ENCODE measurements at regions not wholly inside any gene's neighbourhood (a gene's known extent, or its start where the extent isn't known, plus 50 kb on each side); places are given as distances from the start of the nearest gene placed in this dataset.
A peak's percentile ranks its signal among the peaks of the same experiment; 100 is the strongest.
"Not testable (repeated sequence)": the region's sequence is repeated elsewhere in the genome, so short reads cannot be mapped to it uniquely, and the experiment has no call there.

DNA sequence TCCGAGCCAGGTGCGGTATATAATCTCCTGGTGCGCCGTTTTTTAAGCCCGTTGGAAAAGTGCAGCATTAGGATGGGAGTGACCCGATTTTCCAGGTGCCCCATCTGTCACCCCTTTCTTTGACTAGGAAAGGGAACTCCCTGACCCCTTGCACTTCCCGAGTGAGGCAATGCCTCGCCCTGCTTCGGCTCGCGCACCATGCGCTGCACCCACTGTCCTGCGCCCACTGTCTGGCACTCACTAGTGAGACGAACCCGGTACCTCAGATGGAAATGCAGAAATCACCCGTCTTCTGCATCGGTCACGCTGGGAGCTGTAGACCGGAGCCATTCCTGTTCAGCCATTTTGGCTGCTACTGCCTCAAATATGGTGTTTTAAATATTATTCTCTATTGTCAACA lies 198.0 kb downstream of the MEIS1 start:
- DNase-seq (ENCODE audit: low read depth): not testable (repeated sequence)

DNA sequence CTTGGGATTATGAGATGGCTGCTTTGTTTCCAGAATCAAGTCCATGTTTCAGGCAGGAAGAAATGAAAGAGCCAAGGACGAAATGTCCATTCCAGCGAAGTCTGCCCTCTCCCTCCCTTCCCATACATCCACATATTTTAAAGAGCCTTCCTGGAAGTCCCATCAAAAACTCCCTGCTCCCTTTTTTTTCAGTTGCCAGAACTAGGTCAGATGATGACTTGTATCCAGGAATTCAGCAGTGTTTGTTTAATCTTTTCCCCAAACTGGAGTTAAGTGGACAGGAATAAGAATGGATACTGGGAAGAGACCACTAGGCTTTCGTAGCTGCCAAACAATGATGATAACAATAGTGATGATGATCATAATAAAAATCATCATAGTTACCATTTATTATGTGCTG lies 198.7 kb downstream of the MEIS1 start:
- DNase-seq (ENCODE audit: low read depth): no peak

DNA sequence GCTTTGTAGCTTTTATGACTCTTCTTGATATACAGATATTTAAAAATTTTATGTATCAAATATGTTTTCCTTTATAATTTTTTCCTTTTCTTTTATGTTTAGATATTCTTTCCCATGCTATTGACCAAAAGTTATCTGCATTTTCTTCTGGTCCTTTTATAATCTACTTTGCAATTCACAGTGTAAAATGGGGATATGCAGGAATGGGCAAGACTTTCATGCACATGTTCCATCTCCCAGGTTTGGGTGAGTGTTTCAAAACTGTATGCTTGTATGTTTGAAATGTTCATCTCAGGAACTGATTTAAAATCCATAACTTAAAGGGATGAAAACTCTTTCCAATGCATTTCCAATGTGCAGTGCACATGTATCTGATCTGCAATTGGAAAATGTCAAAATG lies 199.9 kb downstream of the MEIS1 start:
- DNase-seq (ENCODE audit: low read depth): no peak

DNA sequence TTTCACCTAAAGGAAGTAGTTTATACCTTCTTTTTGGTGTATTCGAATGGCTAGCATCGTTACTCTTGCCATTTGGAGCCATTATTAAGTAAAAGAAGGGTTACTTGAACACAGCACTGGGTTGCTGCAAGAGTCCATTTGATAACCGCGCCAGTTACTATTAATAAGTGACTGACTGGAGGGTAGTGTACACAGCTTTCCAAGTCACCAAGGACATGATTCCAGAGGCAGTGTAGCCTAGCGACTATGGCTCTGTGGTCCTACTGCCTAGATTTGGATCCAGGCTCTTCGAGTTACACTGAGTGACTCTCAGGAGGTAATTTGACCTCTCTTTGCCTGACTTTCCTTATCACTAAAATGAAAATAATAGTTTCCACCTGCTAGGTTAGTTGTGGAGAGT lies 206.8 kb downstream of the MEIS1 start:
- DNase-seq (ENCODE audit: low read depth): no peak

DNA sequence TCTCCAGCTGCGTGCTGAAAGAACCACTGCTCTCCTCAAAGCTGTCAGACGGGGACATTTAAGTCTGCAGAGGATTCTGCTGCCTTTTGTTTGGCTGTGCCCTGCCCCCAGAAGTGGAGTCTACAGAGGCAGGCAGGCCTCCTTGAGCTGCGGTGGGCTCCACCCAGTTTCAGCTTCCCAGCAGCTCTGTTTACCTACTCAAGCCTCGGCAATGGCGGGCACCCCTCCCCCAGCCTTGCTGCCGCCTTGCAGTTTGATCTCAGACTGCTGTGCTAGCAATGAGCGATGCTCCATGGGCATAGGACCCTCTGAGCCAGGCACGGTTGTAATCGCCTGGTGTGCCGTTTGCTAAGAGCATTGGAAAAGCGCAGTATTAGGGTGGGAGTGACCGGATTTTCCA lies 213.2 kb downstream of the MEIS1 start:
- DNase-seq (ENCODE audit: low read depth): not testable (repeated sequence)

DNA sequence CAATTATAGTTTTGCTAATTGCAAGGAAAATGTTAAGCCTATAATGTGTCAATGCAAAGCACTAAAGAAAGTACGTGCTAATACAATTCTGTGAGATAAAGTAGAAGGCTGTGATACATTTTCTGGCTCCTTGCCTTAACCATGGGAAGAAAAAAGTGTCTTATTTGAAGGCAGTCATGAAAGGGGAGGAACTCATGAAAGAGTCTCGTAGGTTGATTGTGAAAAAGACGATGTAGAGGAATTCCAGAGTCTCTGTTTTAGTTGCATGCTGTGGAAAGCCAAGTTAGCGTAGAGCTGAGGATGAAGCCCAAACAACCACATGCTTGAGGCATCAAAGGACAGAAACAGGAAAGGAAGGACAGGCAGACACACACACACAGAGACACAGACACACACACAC lies 214.1 kb downstream of the MEIS1 start:
- no peak for DNase-seq (ENCODE audit: low read depth)

DNA sequence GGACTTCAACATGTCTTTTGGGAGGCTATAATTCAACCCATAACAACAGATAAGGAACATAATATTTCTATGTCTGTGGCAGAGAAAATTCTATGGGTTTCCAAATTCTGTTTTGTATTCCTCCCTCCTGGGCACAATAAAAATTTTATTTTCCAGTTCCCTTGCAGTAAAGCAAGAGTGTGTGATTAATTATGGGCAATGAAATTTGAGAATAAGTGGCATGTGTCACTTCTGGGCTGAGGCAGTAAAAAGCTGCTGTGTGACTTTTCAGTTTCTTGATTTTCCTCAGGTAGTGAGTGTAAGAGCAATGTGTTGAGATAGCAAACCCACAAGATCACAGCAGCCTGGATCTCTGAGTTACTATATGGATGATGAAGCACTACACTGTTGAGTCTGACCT lies 216.4 kb downstream of the MEIS1 start:
- DNase-seq (ENCODE audit: low read depth): no peak

DNA sequence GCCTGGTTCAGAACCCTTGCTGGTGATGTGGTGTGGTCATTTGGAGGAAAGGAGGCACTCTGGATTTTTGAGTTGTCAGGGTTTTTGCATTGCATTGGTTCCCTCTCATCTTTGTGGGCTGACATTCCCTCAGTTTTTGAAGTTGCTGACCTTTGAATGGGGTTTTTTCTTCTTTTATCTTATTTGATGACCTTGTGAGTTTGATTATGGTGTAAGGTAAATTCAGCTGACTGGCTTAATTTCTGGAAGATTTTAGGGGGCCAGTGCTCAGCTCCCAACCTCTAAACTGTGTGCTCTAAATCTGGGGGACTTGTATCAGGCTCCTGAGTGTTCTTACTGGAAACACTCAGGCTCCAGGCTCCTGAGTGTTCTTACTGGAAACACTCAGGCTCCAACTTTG lies 225.9 kb downstream of the MEIS1 start:
- no peak for DNase-seq (ENCODE audit: low read depth)

DNA sequence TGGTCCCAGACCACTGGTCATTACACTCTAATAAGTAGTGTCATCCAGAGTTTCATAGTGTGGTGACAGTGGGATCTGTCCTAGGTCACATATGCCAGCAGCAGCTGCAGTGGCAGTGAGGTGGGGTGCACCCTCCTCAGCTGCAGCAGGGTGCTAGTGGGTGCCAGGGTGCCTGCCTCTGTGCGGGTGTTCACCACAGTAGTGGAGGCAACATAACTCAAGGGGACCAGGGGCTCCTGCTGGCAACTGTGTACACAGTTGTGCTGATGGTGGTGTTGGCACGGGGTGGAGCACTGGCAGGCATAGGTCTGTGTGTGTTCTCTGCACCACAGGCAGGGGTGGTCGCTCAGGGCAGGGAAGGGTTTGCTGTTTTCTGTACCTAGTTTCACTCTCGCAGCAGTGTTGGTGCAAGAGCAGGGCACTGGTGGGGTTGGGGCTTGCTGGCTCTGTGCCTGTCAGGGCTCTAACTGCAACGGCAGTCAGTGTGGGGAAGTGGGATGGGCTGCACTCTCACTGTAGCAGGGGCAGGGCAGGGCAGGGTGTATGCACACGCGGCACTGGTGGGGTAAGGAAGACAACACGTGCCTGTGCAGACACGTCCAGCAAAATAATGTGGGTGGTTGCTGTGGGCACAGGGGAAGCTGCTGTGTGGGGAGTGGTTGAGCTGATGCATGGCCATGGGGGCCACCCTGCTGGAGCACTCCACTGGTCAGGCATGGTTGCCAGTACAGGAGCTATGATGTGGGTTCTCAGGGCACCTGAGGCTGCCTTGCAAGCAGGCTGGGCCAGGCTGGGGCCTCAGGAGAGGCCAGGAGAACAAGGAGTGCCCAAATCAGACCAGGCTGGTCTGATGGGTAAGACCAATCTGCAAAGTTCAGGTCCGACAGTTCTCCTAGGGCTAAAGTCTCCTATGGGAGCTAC lies 226.6 kb downstream of the MEIS1 start:
- no peak for DNase-seq (ENCODE audit: low read depth)

DNA sequence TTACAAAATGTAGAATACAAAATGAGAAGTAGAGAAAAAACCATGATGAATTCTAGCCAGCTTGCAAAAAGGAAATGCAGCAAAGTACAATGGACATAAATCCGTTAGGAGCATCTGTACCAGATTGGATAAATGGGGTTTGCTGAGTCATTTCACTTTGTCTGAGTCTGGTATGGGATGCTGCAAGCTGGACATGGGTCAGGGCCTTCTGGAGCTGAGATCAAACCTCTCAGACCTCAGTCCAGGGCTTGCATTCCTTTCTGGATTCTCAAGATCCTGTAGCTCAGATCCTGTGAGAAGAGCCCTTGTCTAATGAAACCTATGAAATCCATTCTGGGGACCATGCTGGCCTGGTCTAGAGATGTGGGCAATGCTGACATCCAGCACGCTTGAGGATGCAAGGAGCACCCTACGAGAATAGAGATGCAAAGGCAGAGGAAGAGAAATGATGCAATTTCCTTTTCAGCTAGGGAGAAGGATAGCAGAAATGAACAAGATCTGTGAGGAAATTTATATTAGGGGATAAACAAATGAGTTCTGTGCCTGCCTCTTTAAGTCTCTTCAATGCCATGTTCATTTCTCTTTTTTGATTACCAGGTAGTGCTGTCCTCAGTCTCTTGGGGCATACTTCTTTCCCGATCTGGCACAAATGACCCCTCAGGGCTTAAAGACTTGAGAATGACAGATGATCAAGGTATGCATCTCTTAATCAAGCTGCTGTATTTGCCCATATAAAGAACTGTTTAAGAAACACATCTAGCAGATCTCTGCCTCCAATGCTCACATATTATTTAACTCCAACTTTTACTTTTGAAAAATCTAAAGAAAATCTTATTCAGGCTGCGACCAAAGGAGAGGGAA lies 230.4 kb downstream of the MEIS1 start:
- DNase-seq (ENCODE audit: low read depth): no peak

DNA sequence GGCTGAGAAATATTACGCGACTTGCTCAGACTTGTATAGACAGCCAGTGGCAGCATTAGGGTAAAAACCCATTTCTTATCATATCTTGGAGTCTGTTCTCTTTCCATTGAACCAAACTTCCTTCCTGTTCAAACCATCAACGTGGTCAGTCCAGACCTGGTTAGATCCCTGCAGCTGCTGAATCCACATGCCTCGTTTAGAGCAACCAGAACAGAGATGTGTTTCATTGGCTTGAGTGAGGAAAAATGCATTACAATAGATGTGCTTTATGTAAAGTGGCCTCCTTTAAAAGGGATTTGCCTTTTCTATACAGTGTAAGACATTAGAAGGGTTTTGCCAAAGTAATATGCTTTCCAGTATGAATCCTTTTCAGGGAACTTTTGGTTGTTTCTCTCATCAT lies 232.4 kb downstream of the MEIS1 start:
- DNase-seq (ENCODE audit: low read depth): peak; percentile 4

DNA sequence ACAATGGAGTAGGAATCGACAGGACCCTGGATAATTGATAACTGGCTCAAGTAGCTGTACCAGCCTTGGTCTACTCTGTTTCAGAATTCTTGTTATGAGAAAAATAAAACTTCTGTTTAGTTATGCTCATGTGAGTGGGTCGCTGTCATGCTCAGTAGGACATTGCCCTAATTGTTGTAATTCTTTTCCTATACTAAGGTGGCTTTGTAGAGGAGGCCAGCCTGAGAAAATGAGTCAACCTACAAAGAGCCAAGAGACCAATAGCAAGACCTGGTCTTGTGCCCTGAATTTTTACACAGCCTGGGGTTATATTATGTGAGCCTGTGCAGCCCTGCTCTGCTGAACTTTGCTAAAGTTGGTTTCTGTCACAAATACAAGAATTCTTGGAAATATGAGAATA lies 238.4 kb downstream of the MEIS1 start:
- no peak for DNase-seq (ENCODE audit: low read depth)

DNA sequence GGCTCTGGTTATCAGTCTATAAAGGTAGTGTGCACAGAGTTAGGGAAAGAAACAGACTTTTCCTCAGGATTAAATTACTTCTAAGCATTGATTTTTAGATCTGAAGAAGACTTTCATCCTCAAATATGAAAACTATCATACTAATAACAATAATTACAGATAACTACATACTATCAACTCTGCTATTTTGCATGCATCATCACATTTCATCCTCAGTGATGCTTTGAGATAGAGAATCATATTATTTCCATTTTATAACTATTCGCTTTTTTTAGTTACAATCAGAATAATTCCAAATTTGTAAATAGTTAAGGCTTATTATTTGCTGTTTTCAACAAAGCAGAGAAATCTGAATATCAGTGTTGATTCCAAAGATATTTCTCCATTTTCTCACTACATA lies 239.2 kb downstream of the MEIS1 start:
- DNase-seq (ENCODE audit: low read depth): no peak

DNA sequence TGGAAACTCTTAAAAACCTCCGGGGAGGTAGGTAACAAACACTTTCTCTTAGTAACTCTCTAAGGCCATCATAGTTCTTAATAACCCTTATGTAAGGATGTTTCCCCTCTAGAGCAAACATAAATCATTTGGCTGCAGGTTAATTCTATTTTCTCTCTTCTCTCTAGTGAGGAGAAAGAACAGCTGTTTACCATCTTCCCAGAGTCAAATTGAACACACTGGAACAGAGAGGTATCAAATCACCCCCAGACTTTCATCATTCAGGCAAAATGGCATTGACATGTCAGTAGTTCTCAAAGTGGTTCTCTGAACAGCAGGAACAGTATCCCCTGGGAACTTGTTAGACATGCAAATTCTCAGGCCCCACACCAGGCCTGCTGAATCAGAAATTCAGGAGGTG lies 240.7 kb downstream of the MEIS1 start:
- no peak for DNase-seq (ENCODE audit: low read depth)

DNA sequence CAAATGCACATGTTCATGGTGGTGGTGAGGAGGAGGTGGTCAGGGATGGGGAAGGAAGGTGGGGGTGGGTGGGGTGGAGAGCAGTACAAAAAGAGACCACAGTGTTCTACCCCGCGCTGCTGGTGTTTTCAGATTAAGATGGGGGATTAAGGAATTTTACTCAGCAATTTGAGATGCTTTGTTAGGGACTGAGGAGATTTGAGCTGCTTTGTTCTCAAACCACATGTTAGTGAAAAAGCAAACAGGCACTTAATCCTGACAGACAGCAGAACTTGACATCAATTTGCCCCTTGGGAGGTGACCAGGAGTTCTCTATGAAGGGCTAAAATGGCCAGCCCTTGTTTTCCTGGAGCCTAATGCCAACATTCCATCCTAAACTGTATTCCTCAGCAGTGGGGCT lies 244.5 kb downstream of the MEIS1 start:
- no peak for DNase-seq (ENCODE audit: low read depth)

DNA sequence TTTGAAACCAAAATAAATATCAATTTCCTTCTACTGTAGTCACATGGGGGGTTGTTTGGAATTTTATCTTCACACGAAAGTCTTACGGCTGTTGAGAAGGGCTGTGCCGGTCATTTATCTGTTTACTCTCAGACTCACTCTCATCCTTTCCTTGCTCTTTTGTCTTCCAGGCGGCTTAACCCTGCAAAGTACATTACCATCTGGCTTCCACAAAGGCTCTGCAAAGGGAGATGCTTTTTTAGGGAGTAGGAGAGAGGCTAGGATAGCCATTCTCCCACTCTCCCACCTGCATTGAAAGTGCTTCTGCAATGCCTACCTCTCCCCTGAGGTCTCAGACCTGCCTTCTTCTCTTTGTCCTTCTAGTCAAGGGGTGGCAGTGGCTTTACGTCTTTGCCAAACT lies 247.6 kb downstream of the MEIS1 start:
- no peak for DNase-seq (ENCODE audit: low read depth)

DNA sequence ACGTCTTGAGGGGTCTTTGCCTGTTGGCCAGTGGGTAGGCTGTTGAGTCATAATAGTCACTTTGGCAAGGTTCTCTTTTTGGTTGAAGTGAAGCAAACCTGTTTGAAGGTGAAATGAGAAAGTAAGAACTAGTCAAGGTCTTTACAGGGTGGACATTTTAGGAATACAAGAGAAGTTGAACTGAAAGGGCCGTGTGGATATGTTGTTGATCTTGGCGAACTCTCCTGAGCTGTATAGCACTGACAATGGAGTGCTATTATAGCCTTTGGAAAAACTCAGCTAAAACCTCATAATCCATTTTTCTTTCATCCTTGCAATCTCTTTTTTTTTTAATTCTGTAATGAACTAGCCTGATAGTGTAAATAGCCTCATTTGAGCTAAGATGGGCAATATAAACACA lies 248.1 kb downstream of the MEIS1 start:
- DNase-seq (ENCODE audit: low read depth): no peak

DNA sequence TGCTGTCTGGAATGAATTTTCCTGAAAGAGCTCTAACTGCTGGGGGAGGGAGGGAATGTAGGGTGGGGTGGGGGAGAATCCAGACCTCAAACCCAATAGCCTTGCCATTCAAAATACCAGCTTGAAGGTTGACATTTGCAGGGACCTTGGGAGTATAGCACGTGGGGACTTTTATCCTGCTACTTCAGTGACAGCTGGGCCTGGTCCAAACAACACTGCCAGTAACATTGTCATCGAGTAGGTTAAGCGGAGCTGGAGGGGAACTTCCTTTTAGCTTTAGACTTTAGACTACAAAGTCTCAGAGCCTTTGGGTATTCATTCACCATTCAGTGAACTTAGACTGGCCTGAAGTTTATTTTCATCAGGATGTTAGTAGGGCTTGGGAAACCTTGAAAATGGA lies 248.7 kb downstream of the MEIS1 start:
- no peak for DNase-seq (ENCODE audit: low read depth)

DNA sequence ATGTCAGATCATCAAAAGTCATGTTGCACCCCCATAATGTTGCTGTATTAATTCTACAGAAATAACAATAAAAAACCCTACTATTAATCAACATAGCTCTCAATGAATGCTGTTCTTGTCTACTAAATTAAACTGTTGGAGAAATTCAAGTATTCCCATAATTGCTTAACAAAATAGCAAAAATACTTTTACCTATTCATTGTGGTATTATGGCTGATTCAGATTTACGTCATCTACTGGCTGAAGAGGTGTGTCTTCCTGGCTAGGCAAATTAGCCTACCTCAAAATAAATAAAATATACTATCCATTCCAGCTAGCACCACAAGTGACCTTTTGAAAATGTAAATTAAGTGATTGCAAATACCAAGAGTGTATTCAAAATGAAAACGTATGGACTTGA lies 249.4 kb downstream of the MEIS1 start:
- no peak for DNase-seq (ENCODE audit: low read depth)

DNA sequence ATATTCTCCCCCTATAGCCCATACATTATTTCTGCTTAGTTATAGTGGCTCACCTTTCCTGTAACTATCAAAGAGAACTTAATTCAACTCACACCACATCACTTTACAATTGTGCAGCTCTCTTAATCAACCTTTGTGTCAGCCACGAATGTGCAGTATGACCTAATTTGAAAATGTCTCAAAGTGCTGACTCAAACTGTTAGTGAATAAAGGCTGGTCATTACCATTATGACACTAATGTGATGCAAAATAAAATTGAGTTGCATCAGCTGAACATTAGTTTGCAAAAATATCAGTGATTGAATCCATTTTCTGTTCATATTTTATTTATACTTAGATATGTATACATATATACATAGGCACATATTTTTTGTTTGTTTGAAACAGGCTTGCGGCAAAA lies 251.8 kb downstream of the MEIS1 start:
- no peak for DNase-seq (ENCODE audit: low read depth)

DNA sequence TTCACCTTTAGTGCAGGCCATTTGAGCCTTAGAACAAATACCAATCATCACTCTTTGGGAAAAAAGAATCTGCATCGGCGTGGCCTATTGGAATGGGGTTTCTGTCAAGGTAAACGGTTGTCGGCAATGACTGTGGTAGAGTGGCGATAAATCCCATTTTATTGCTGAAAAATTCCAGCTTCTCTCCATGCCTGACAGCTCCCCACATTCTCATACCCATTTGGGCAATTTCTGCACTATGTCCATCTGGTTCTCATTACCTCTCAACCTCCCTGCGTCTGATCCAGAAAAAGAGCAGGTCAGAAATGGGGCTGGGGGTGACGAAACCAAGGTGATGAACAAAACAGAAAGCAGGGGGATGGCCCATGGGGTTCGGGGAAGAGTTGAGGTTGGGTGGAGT lies 254.0 kb downstream of the MEIS1 start:
- no peak for DNase-seq (ENCODE audit: low read depth)

DNA sequence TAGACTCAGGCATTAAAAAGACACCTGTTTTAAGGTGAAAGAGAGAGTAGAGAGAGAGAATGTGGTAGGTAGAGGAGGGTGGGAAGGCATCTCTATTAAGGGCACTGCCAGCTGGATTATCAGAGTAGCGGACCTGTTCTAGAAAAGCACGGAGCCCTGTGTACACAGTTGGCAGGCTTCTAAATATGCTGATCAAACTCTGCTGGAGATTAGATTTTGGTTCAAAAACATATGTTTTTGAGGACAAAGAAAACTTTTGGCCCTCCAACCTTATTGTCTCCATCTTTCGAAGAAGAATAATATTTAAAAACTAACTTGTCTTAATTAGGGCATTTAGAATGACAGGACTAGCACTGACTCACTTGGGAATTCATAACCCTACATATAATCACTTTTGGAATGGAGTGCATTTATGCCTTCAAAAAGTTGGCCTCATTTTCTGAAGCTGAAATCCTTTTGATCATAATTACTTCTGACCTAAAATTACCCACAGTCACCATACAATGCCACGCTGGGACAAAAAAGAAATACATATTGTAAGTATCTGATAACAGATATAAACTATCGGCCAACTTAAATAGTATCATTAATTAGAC lies 254.6 kb downstream of the MEIS1 start:
- DNase-seq (ENCODE audit: low read depth): no peak
